ENCODE measurements at regions not wholly inside any gene's neighbourhood (a gene's known extent, or its start where the extent isn't known, plus 50 kb on each side); places are given as distances from the start of the nearest gene placed in this dataset.

- TF ChIP-seq GABPA (IDR thresholded peaks at IDR 0.05; ENCODE audit: low read depth) (no peak), CTCF (IDR thresholded peaks at IDR 0.05) (no peak), CHD2 (IDR thresholded peaks at IDR 0.05; ENCODE audit: low read length, partially characterized antibody) (no peak), RCOR1 (IDR thresholded peaks at IDR 0.05; ENCODE audit: low read length) (no peak), USF2 (IDR thresholded peaks at IDR 0.05; ENCODE audit: borderline replicate concordance, low read depth, low read length) (no peak), RFX5 (IDR thresholded peaks at IDR 0.05; ENCODE audit: low read length) (no peak), YY1 (IDR thresholded peaks at IDR 0.05; ENCODE audit: low read depth) (no peak), POLR2AphosphoS5 (IDR thresholded peaks at IDR 0.05; ENCODE audit: low read depth, low read length) (no peak), RAD21 (IDR thresholded peaks at IDR 0.05; ENCODE audit: low read length) (no peak), SMC3 (IDR thresholded peaks at IDR 0.05; ENCODE audit: low read depth, low read length) (no peak)
These were observed 121.0 kb downstream of the ASB7 start for GRCh38 chr15:100723315-100723801.
